ENCODE measurements at regions not wholly inside any gene's neighbourhood (a gene's known extent, or its start where the extent isn't known, plus 50 kb on each side); places are given as distances from the start of the nearest gene placed in this dataset.

- TF ChIP-seq CTCF (IDR thresholded peaks at IDR 0.05; ENCODE audit: low read depth, low read length, poor library complexity, severe bottlenecking), result no peak
- TF ChIP-seq EZH2phosphoT487 (IDR thresholded peaks at IDR 0.05; ENCODE audit: borderline replicate concordance, low read length), result no peak
- no peak overlapping the region for H3K27ac ChIP-seq (ENCODE audit: low read depth, low read length)
- H3K4me2 ChIP-seq (ENCODE audit: low read length), result no peak overlapping the region
- H3K79me2 ChIP-seq (ENCODE audit: control insufficient read depth, low read length), result no peaks in the 10 kb centered on the region
- no peaks in the 10 kb centered on the region for H3K36me3 ChIP-seq (ENCODE audit: control insufficient read depth, low read length)
- H3K4me3 ChIP-seq (ENCODE audit: low read length), result no peak overlapping the region
- no peaks in the 10 kb centered on the region for H3K9me2 ChIP-seq (replicated peaks; ENCODE audit: control insufficient read depth, low read length)
- H3K27me3 ChIP-seq (ENCODE audit: control insufficient read depth, low read length), result no peaks in the 10 kb centered on the region
- H3K9me3 ChIP-seq (ENCODE audit: control insufficient read depth, insufficient read depth, low read length), result no peaks in the 10 kb centered on the region
- H3K4me1 ChIP-seq (ENCODE audit: control insufficient read depth, low read length), result no peaks in the 10 kb centered on the region
- H4K20me1 ChIP-seq (ENCODE audit: control insufficient read depth, insufficient read depth, low read depth, low read length), result no peaks in the 10 kb centered on the region
- H3F3A ChIP-seq (ENCODE audit: control insufficient read depth, insufficient read depth), result no peaks in the 10 kb centered on the region
These were observed 286.7 kb downstream of the TFAP2B start for GRCh38 chr6:51105357-51105756.

GRCh38 chr6:51107769-51108203 lies 289.1 kb downstream of the TFAP2B start:
- TF ChIP-seq EZH2phosphoT487 (IDR thresholded peaks at IDR 0.05; ENCODE audit: borderline replicate concordance, low read length) (no peak), CTCF (IDR thresholded peaks at IDR 0.05; ENCODE audit: low read depth, low read length, poor library complexity, severe bottlenecking) (no peak)
- no peaks in the 10 kb centered on the region for H3K9me3 ChIP-seq (ENCODE audit: control insufficient read depth, insufficient read depth, low read length)
- H3K4me3 ChIP-seq (ENCODE audit: low read length), result no peak overlapping the region
- no peaks in the 10 kb centered on the region for H3K27me3 ChIP-seq (ENCODE audit: control insufficient read depth, low read length)
- H3K27ac ChIP-seq (ENCODE audit: low read depth, low read length), result no peak overlapping the region
- H3F3A ChIP-seq (ENCODE audit: control insufficient read depth, insufficient read depth), result no peaks in the 10 kb centered on the region
- H3K4me2 ChIP-seq (ENCODE audit: low read length), result no peak overlapping the region
- no peaks in the 10 kb centered on the region for H4K20me1 ChIP-seq (ENCODE audit: control insufficient read depth, insufficient read depth, low read depth, low read length)
- no peaks in the 10 kb centered on the region for H3K36me3 ChIP-seq (ENCODE audit: control insufficient read depth, low read length)
- H3K9me2 ChIP-seq (replicated peaks; ENCODE audit: control insufficient read depth, low read length), result no peaks in the 10 kb centered on the region
- no peaks in the 10 kb centered on the region for H3K4me1 ChIP-seq (ENCODE audit: control insufficient read depth, low read length)
- H3K79me2 ChIP-seq (ENCODE audit: control insufficient read depth, low read length), result no peaks in the 10 kb centered on the region

- no peak overlapping the region for H3K4me3 ChIP-seq (ENCODE audit: low read length)
- no peak overlapping the region for H3K4me2 ChIP-seq (ENCODE audit: low read length)
- H3K9me3 ChIP-seq (ENCODE audit: control insufficient read depth, insufficient read depth, low read length), result no peaks in the 10 kb centered on the region
- H3K27ac ChIP-seq (ENCODE audit: low read depth, low read length), result no peak overlapping the region
- no peaks in the 10 kb centered on the region for H3K36me3 ChIP-seq (ENCODE audit: control insufficient read depth, low read length)
- no peaks in the 10 kb centered on the region for H3K79me2 ChIP-seq (ENCODE audit: control insufficient read depth, low read length)
- no peaks in the 10 kb centered on the region for H4K20me1 ChIP-seq (ENCODE audit: control insufficient read depth, insufficient read depth, low read depth, low read length)
- no peaks in the 10 kb centered on the region for H3K9me2 ChIP-seq (replicated peaks; ENCODE audit: control insufficient read depth, low read length)
- no peaks in the 10 kb centered on the region for H3K4me1 ChIP-seq (ENCODE audit: control insufficient read depth, low read length)
- no peaks in the 10 kb centered on the region for H3F3A ChIP-seq (ENCODE audit: control insufficient read depth, insufficient read depth)
- no peaks in the 10 kb centered on the region for H3K27me3 ChIP-seq (ENCODE audit: control insufficient read depth, low read length)
- TF ChIP-seq EZH2phosphoT487 (IDR thresholded peaks at IDR 0.05; ENCODE audit: borderline replicate concordance, low read length), result no peak
- no peak for TF ChIP-seq CTCF (IDR thresholded peaks at IDR 0.05; ENCODE audit: low read depth, low read length, poor library complexity, severe bottlenecking)
These were observed 290.0 kb downstream of the TFAP2B start for GRCh38 chr6:51108563-51109234.
